SK-N-SH treated with all-trans-retinoic acid at 6 μM for 48 hours (cell line): ENCODE measurements at regions not wholly inside any gene's neighbourhood (a gene's known extent, or its start where the extent isn't known, plus 50 kb on each side); places are given as distances from the start of the nearest gene placed in this dataset.

Source experiments
- ATAC-seq: fragments of 200-7000 bp; cut with Tn5 transposase; 3 replicates; pipeline ENCODE4 v1.9.1; 2020; ENCODE audit warnings: mild to moderate bottlenecking, moderate library complexity
- ARNTL ChIP-seq: fragments of 450-650 bp; formaldehyde crosslinking; IDR thresholded peaks from 2 replicates; pipeline ENCODE4 v1.5.0; 2020; ENCODE audit warnings: low read depth, mild to moderate bottlenecking, moderate library complexity, borderline replicate concordance
- BACH2 ChIP-seq: fragments of 250-450 bp; sonication (Bioruptor Pico); IDR thresholded peaks from 2 replicates; pipeline ENCODE4 v1.9.0; 2021; ENCODE audit warnings: mild to moderate bottlenecking, borderline replicate concordance
- ESRRG ChIP-seq: fragments of 250-450 bp; sonication (Bioruptor Pico); IDR thresholded peaks from 2 replicates; pipeline ENCODE4 v1.6.1; 2021; ENCODE audit warnings: mild to moderate bottlenecking
- ISL1 ChIP-seq: fragments of 250-450 bp; sonication (Bioruptor Pico); IDR thresholded peaks from 2 replicates; pipeline ENCODE4 v2.1.2; 2022; ENCODE audit warnings: mild to moderate bottlenecking, moderate library complexity
- OSR1 ChIP-seq: fragments of 250-450 bp; sonication (Bioruptor Pico); IDR thresholded peaks from 2 replicates; pipeline ENCODE4 v1.8.0; 2022; ENCODE audit warnings: moderate library complexity, mild to moderate bottlenecking, inconsistent platforms
- PPARA ChIP-seq: fragments of 250-450 bp; sonication (Bioruptor Pico); IDR thresholded peaks from 2 replicates; pipeline ENCODE4 v1.5.0; 2020; ENCODE audit warnings: mild to moderate bottlenecking, borderline replicate concordance
- RARB ChIP-seq: fragments of 250-450 bp; sonication (Bioruptor Pico); IDR thresholded peaks from 2 replicates; pipeline ENCODE4 v1.8.0; 2021; ENCODE audit warnings: mild to moderate bottlenecking, moderate library complexity
- SNAI2 ChIP-seq: fragments of 250-450 bp; sonication (Bioruptor Pico); IDR thresholded peaks from 2 replicates; pipeline ENCODE4 v1.5.0; 2020; ENCODE audit warnings: mild to moderate bottlenecking, moderate library complexity
- TCF4 ChIP-seq: fragments of 250-450 bp; sonication (Bioruptor Pico); IDR thresholded peaks from 2 replicates; pipeline ENCODE4 v1.8.0; 2021; ENCODE audit warnings: mild to moderate bottlenecking, moderate library complexity, borderline replicate concordance
- TOX ChIP-seq: fragments of 250-450 bp; sonication (Bioruptor Pico); IDR thresholded peaks from 2 replicates; pipeline ENCODE4 v1.8.0; 2021; ENCODE audit warnings: mild to moderate bottlenecking, moderate library complexity, borderline replicate concordance
- ZC3H10 ChIP-seq: fragments of 250-450 bp; sonication (Bioruptor Pico); IDR thresholded peaks from 2 replicates; pipeline ENCODE4 v1.5.1; 2021; ENCODE audit warnings: mild to moderate bottlenecking, moderate library complexity
- ZFP3 ChIP-seq: fragments of 250-450 bp; sonication (Bioruptor Pico); IDR thresholded peaks from 2 replicates; pipeline ENCODE4 v1.5.0; 2020; ENCODE audit warnings: mild to moderate bottlenecking, moderate library complexity
- ZFP30 ChIP-seq: fragments of 450-650 bp; formaldehyde crosslinking; IDR thresholded peaks from 2 replicates; pipeline ENCODE4 v1.5.0; 2022; ENCODE audit warnings: mild to moderate bottlenecking, moderate library complexity
- ZNF565 ChIP-seq: fragments of 450-650 bp; formaldehyde crosslinking; conservative IDR thresholded peaks from 2 replicates; pipeline ENCODE4 v1.5.0; 2020; ENCODE audit warnings: low read depth, mild to moderate bottlenecking, moderate library complexity
- ZNF70 ChIP-seq: fragments of 450-650 bp; formaldehyde crosslinking; IDR thresholded peaks from 2 replicates; pipeline ENCODE4 v1.5.0; 2020; ENCODE audit warnings: mild to moderate bottlenecking, moderate library complexity
- TF ChIP-seq, protein P1 (sequence below): fragments of 250-450 bp; sonication (Bioruptor Pico); IDR thresholded peaks from 2 replicates; pipeline ENCODE4 v1.8.0; 2021; ENCODE audit warnings: low read depth, mild to moderate bottlenecking, moderate library complexity, borderline replicate concordance
- TF ChIP-seq, protein P2 (sequence below): fragments of 250-450 bp; sonication (Bioruptor Pico); IDR thresholded peaks from 2 replicates; pipeline ENCODE4 v1.5.0; 2020; ENCODE audit warnings: mild to moderate bottlenecking, moderate library complexity
- TF ChIP-seq, protein P3 (sequence below): fragments of 250-450 bp; sonication (Bioruptor Pico); IDR thresholded peaks from 2 replicates; pipeline ENCODE4 v1.5.1; 2020; ENCODE audit warnings: low read depth, mild to moderate bottlenecking, moderate library complexity
- TF ChIP-seq, protein P4 (sequence below): fragments of 250-450 bp; sonication (Bioruptor Pico); IDR thresholded peaks from 2 replicates; pipeline ENCODE4 v1.8.0; 2020; ENCODE audit warnings: mild to moderate bottlenecking, moderate library complexity, borderline replicate concordance
- TF ChIP-seq, protein P5 (sequence below): fragments of 250-450 bp; sonication (Bioruptor Pico); IDR thresholded peaks from 2 replicates; pipeline ENCODE4 v1.5.1; 2021; ENCODE audit warnings: mild to moderate bottlenecking, moderate library complexity

DNA sequence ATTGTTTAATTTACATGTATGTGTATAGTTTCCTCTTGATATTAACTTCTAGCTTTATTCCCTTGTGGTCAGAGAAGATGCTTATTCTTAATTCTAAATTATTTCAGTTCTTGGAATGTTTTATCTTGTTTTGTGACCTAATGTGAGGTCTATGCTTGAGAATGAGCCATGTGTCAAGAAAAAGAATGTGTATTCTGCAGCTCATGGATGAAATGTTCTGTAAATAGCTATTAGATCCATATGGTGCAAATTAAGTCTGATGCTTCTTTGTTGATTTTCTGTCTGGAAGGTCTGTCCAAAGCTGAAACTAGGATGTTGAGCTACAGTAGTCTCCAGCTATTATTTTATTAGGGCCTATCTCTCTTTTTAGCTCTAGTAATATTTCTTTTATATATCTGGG, 187.3 kb upstream of the RASGEF1B start (continued):
- TF ChIP-seq, protein P1, sequence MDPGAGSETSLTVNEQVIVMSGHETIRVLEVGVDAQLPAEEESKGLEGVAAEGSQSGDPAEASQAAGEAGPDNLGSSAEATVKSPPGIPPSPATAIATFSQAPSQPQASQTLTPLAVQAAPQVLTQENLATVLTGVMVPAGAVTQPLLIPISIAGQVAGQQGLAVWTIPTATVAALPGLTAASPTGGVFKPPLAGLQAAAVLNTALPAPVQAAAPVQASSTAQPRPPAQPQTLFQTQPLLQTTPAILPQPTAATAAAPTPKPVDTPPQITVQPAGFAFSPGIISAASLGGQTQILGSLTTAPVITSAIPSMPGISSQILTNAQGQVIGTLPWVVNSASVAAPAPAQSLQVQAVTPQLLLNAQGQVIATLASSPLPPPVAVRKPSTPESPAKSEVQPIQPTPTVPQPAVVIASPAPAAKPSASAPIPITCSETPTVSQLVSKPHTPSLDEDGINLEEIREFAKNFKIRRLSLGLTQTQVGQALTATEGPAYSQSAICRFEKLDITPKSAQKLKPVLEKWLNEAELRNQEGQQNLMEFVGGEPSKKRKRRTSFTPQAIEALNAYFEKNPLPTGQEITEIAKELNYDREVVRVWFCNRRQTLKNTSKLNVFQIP (CRISPR knock-in tag): no peak
- TF ChIP-seq OSR1 (CRISPR knock-in tag): no peak
- TF ChIP-seq, protein P2, sequence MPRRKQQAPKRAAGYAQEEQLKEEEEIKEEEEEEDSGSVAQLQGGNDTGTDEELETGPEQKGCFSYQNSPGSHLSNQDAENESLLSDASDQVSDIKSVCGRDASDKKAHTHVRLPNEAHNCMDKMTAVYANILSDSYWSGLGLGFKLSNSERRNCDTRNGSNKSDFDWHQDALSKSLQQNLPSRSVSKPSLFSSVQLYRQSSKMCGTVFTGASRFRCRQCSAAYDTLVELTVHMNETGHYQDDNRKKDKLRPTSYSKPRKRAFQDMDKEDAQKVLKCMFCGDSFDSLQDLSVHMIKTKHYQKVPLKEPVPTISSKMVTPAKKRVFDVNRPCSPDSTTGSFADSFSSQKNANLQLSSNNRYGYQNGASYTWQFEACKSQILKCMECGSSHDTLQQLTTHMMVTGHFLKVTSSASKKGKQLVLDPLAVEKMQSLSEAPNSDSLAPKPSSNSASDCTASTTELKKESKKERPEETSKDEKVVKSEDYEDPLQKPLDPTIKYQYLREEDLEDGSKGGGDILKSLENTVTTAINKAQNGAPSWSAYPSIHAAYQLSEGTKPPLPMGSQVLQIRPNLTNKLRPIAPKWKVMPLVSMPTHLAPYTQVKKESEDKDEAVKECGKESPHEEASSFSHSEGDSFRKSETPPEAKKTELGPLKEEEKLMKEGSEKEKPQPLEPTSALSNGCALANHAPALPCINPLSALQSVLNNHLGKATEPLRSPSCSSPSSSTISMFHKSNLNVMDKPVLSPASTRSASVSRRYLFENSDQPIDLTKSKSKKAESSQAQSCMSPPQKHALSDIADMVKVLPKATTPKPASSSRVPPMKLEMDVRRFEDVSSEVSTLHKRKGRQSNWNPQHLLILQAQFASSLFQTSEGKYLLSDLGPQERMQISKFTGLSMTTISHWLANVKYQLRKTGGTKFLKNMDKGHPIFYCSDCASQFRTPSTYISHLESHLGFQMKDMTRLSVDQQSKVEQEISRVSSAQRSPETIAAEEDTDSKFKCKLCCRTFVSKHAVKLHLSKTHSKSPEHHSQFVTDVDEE (CRISPR knock-in tag): no peak
- no peak for TF ChIP-seq ZC3H10 (CRISPR knock-in tag)
- TF ChIP-seq SNAI2 (CRISPR knock-in tag): no peak

DNA sequence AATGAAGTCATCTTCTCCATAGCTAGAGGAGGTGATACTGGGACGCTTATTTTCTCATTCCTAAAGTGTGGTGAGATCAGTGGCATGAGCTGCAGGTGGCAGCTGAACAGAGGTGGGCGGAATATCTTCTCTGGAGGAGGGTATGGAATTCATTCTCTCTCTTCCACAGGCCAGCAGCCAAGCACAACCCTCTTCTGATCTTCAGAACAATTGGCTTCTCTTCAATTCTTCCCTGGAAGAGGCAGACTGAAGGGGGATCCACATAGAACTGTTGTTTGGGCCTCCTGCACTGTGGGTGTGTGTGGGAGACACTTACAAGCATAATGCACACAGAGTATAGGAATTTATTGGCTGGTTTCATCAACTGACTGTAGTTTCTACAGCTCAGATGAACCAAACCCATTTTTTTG, 180.4 kb upstream of the RASGEF1B start:
- TF ChIP-seq SNAI2 (CRISPR knock-in tag) (no peak), BACH2 (no peak), TOX (CRISPR knock-in tag) (no peak), TCF4 (CRISPR knock-in tag) (no peak), ZC3H10 (CRISPR knock-in tag) (no peak), ZFP30 (CRISPR knock-in tag) (no peak), ESRRG (CRISPR knock-in tag) (no peak), ZNF565 (CRISPR knock-in tag) (no peak), OSR1 (CRISPR knock-in tag) (no peak), ZNF70 (CRISPR knock-in tag) (no peak), PPARA (CRISPR knock-in tag) (no peak), ZFP3 (CRISPR knock-in tag) (no peak), ARNTL (no peak), RARB (CRISPR knock-in tag) (no peak), ISL1 (CRISPR knock-in tag) (no peak)
- TF ChIP-seq, protein P3, sequence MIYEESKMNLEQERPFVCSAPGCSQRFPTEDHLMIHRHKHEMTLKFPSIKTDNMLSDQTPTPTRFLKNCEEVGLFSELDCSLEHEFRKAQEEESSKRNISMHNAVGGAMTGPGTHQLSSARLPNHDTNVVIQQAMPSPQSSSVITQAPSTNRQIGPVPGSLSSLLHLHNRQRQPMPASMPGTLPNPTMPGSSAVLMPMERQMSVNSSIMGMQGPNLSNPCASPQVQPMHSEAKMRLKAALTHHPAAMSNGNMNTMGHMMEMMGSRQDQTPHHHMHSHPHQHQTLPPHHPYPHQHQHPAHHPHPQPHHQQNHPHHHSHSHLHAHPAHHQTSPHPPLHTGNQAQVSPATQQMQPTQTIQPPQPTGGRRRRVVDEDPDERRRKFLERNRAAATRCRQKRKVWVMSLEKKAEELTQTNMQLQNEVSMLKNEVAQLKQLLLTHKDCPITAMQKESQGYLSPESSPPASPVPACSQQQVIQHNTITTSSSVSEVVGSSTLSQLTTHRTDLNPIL (CRISPR knock-in tag): no peak
- TF ChIP-seq, protein P4, sequence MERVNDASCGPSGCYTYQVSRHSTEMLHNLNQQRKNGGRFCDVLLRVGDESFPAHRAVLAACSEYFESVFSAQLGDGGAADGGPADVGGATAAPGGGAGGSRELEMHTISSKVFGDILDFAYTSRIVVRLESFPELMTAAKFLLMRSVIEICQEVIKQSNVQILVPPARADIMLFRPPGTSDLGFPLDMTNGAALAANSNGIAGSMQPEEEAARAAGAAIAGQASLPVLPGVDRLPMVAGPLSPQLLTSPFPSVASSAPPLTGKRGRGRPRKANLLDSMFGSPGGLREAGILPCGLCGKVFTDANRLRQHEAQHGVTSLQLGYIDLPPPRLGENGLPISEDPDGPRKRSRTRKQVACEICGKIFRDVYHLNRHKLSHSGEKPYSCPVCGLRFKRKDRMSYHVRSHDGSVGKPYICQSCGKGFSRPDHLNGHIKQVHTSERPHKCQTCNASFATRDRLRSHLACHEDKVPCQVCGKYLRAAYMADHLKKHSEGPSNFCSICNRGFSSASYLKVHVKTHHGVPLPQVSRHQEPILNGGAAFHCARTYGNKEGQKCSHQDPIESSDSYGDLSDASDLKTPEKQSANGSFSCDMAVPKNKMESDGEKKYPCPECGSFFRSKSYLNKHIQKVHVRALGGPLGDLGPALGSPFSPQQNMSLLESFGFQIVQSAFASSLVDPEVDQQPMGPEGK: no peak
- TF ChIP-seq, protein P1 (CRISPR knock-in tag): no peak
- TF ChIP-seq, protein P5, sequence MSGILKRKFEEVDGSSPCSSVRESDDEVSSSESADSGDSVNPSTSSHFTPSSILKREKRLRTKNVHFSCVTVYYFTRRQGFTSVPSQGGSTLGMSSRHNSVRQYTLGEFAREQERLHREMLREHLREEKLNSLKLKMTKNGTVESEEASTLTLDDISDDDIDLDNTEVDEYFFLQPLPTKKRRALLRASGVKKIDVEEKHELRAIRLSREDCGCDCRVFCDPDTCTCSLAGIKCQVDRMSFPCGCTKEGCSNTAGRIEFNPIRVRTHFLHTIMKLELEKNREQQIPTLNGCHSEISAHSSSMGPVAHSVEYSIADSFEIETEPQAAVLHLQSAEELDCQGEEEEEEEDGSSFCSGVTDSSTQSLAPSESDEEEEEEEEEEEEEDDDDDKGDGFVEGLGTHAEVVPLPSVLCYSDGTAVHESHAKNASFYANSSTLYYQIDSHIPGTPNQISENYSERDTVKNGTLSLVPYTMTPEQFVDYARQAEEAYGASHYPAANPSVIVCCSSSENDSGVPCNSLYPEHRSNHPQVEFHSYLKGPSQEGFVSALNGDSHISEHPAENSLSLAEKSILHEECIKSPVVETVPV (CRISPR knock-in tag): no peak
- TF ChIP-seq, protein P2 (CRISPR knock-in tag): no peak
- ATAC-seq: no peak
